PC-9 (cell line): ENCODE measurements at regions not wholly inside any gene's neighbourhood (a gene's known extent, or its start where the extent isn't known, plus 50 kb on each side); places are given as distances from the start of the nearest gene placed in this dataset.

Experiments used
- BruUV-seq: library from RNA; stranded (reverse); fragments of 400-500 nt; replicated peaks from 2 replicates; lab custom pipeline; 2021; lab: Mats Ljungman, UMichigan
- CTCF ChIA-PET: fragments of 300-600 bp; sonication (Branson Sonifier 250); formaldehyde crosslinking; loops from one replicate; lab custom pipeline; 2022; ENCODE audit warnings: antibody characterized with exemption; lab: Charles Lee
- POLR2A ChIA-PET: fragments of 300-600 bp; sonication (Branson Sonifier 250); formaldehyde crosslinking; loops from one replicate; lab custom pipeline; 2022; ENCODE audit warnings: antibody characterized with exemption; ENCODE audit not compliant: unreplicated experiment; lab: Charles Lee
- DNase-seq, 2 experiments: peaks; one replicate each; pipeline versions ENCODE4 v3.0.0 to v3.0.0-alpha.2; 2015 to 2022; ENCODE audit warnings: mixed read lengths in 1 of 2
- H2AFZ ChIP-seq: fragments of 200-600 bp; sonication (generic); 2 replicates; pipeline ENCODE4 v1.8.1; 2017; ENCODE audit warnings: antibody characterized with exemption
- H3F3A ChIP-seq: fragments of 200-600 bp; sonication (generic); 2 replicates; pipeline ENCODE4 v1.8.1; 2017; ENCODE audit warnings: antibody characterized with exemption, mild to moderate bottlenecking, low read depth; ENCODE audit not compliant: insufficient read depth
- H3K27ac ChIP-seq: fragments of 200-600 bp; sonication (generic); 2 replicates; pipeline ENCODE4 v1.6.1; 2016; ENCODE audit warnings: mixed run types
- H3K27me3 ChIP-seq: fragments of 200-600 bp; sonication (generic); 2 replicates; pipeline ENCODE4 v1.6.1; 2016; ENCODE audit warnings: low read depth, mixed run types; ENCODE audit not compliant: insufficient read depth
- H3K36me3 ChIP-seq: fragments of 200-600 bp; sonication (generic); 2 replicates; pipeline ENCODE4 v1.6.1; 2016; ENCODE audit warnings: low read depth, mixed run types
- H3K4me1 ChIP-seq: fragments of 200-600 bp; sonication (generic); replicated peaks from 2 replicates; pipeline ENCODE4 v1.6.1; 2016; ENCODE audit warnings: mixed run types; ENCODE audit not compliant: insufficient read depth
- H3K4me2 ChIP-seq: fragments of 200-600 bp; sonication (generic); 2 replicates; pipeline ENCODE4 v1.6.1; 2017; ENCODE audit warnings: mixed run types
- H3K4me3 ChIP-seq: fragments of 200-600 bp; sonication (generic); 2 replicates; pipeline ENCODE4 v1.6.1; 2016; ENCODE audit warnings: mixed run types
- H3K79me2 ChIP-seq: fragments of 200-600 bp; sonication (generic); 2 replicates; pipeline ENCODE4 v1.6.1; 2017; ENCODE audit warnings: low read depth, mixed run types
- H3K9me2 ChIP-seq: fragments of 200-600 bp; sonication (generic); 2 replicates; pipeline ENCODE4 v1.8.1; 2017; ENCODE audit warnings: mild to moderate bottlenecking; ENCODE audit not compliant: insufficient read depth
- H3K9me3 ChIP-seq: fragments of 200-600 bp; sonication (generic); 2 replicates; pipeline ENCODE4 v1.8.1; 2016; ENCODE audit warnings: low read depth; ENCODE audit not compliant: insufficient read depth
- H4K20me1 ChIP-seq: fragments of 200-600 bp; sonication (generic); 2 replicates; pipeline ENCODE4 v1.8.1; 2017; ENCODE audit not compliant: insufficient read depth
- EZH2 ChIP-seq: fragments of 200-600 bp; sonication (generic); IDR thresholded peaks from 2 replicates; pipeline ENCODE4 v1.8.0; 2017; ENCODE audit warnings: antibody characterized with exemption, low read depth
- intact Hi-C: fragments of 100-400 bp; cut with micrococcal nuclease; formaldehyde crosslinking; loops from one replicate; pipeline ENCODE4 v1.10.0; 2022; ENCODE audit not compliant: unreplicated experiment
- TF ChIP-seq, protein P1 (sequence below): fragments of 200-600 bp; sonication (generic); conservative IDR thresholded peaks from 2 replicates; pipeline ENCODE4 v1.6.1; 2017; ENCODE audit warnings: mixed run types, antibody characterized with exemption, mild to moderate bottlenecking, moderate library complexity

DNA sequence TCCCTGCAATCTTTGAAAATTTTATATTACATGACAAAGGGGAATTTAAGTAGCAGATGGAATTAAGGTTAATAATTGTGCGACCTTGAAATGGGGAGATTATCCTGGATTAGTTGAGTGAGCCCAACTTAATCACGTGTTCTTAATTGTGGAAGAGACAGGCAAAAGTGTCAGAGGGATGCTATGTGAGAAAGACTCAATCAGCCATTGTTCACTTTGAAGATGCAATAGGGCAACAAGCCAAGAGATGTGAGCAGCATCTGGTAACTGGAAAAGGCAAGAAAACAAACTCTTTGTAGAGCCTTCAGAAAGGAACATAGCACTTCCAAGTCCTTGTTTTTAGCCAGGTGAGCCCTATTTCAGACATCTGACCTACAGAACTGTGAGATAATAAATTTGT is 247.7 kb downstream of the SLITRK1 start:
- POLR2A ChIA-PET: no interaction called here
- Histone ChIP-seq H3K27me3 (no peaks in the 10 kb centered on the region), H3K79me2 (no peaks in the 10 kb centered on the region), H2AFZ (no peak overlapping the region), H3F3A (no peaks in the 10 kb centered on the region), H3K36me3 (no peaks in the 10 kb centered on the region), H4K20me1 (no peaks in the 10 kb centered on the region), H3K4me2 (no peak overlapping the region), H3K27ac (no peak overlapping the region), H3K4me3 (no peak overlapping the region), H3K9me2 (no peaks in the 10 kb centered on the region), H3K9me3 (no peaks in the 10 kb centered on the region), H3K4me1 (no peaks in the 10 kb centered on the region)
- BruUV-seq: no TSS peak
- no peak for TF ChIP-seq EZH2
- TF ChIP-seq, protein P1, sequence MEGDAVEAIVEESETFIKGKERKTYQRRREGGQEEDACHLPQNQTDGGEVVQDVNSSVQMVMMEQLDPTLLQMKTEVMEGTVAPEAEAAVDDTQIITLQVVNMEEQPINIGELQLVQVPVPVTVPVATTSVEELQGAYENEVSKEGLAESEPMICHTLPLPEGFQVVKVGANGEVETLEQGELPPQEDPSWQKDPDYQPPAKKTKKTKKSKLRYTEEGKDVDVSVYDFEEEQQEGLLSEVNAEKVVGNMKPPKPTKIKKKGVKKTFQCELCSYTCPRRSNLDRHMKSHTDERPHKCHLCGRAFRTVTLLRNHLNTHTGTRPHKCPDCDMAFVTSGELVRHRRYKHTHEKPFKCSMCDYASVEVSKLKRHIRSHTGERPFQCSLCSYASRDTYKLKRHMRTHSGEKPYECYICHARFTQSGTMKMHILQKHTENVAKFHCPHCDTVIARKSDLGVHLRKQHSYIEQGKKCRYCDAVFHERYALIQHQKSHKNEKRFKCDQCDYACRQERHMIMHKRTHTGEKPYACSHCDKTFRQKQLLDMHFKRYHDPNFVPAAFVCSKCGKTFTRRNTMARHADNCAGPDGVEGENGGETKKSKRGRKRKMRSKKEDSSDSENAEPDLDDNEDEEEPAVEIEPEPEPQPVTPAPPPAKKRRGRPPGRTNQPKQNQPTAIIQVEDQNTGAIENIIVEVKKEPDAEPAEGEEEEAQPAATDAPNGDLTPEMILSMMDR: no peak
- CTCF ChIA-PET: no interaction called here
- DNase-seq: no peak
- intact Hi-C loops: no loop called here

DNA sequence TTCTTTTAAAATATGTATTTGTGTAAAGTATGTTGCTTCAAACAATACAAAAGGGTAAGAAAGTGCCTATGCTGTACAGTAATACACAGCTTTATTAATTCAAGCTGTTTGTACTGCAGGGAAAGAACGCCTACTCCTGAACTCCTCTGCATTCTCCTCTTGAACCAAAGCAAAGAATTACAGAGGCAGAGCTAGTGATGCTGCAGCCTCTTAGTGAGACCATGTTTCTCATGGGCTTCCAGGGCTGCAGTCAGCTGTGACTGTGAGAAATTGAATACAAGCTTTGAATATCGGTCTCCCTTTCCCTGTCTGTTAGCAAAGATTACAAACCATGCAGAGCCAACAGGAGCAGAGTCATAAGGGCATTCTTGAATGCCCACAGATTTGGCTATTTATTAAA is 248.5 kb downstream of the SLITRK1 start:
- BruUV-seq: no TSS peak
- no peaks in the 10 kb centered on the region for H3K9me2 ChIP-seq
- no peaks in the 10 kb centered on the region for H3K4me1 ChIP-seq
- CTCF ChIA-PET: no interaction called here
- no peak overlapping the region for H3K4me2 ChIP-seq
- no peak overlapping the region for H3K4me3 ChIP-seq
- no peaks in the 10 kb centered on the region for H3K79me2 ChIP-seq
- POLR2A ChIA-PET: no interaction called here
- no peak for DNase-seq
- no peaks in the 10 kb centered on the region for H4K20me1 ChIP-seq
- no peaks in the 10 kb centered on the region for H3F3A ChIP-seq
- TF ChIP-seq, protein P1: no peak
- no peak for TF ChIP-seq EZH2
- no peaks in the 10 kb centered on the region for H3K36me3 ChIP-seq
- no peaks in the 10 kb centered on the region for H3K9me3 ChIP-seq
- H2AFZ ChIP-seq: no peak overlapping the region
- intact Hi-C loops: no loop called here
- no peaks in the 10 kb centered on the region for H3K27me3 ChIP-seq
- H3K27ac ChIP-seq: no peak overlapping the region

DNA sequence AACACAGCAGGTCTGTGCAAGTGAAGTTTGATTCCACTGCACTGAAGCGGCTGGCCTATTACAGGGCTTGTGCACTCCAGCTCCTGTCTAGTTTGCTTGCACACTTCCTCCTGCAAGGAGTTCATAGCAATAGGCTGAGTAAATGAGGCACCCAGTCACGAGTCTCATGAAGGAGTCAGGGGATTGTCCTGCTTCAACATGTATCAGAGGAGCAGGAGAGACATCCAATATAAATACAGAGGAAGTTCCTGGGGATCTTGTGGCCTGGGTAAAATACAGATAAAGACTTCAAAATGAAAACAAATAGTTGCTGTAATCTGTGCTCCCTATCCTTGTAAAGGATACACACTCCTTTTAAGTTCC is 259.9 kb downstream of the SLITRK1 start:
- no peak overlapping the region for H2AFZ ChIP-seq

More for the DNA sequence above, 259.9 kb downstream of the SLITRK1 start:
- DNase-seq: no peak
- H3K4me2 ChIP-seq: no peak overlapping the region
- no peaks in the 10 kb centered on the region for H3K27me3 ChIP-seq
- intact Hi-C loops: no loop called here
- H3K36me3 ChIP-seq: no peaks in the 10 kb centered on the region
- H3K27ac ChIP-seq: no peak overlapping the region
- TF ChIP-seq, protein P1: no peak
- no peak for TF ChIP-seq EZH2
- no peaks in the 10 kb centered on the region for H4K20me1 ChIP-seq
- H3K4me3 ChIP-seq: no peak overlapping the region
- no peaks in the 10 kb centered on the region for H3K79me2 ChIP-seq
- no peaks in the 10 kb centered on the region for H3K4me1 ChIP-seq
- H3K9me3 ChIP-seq: no peaks in the 10 kb centered on the region
- no peaks in the 10 kb centered on the region for H3F3A ChIP-seq
- POLR2A ChIA-PET: no interaction called here
- no TSS peak for BruUV-seq
- H3K9me2 ChIP-seq: no peaks in the 10 kb centered on the region
- CTCF ChIA-PET: no interaction called here
